Memory B cell (primary cell): ENCODE measurements at regions not wholly inside any gene's neighbourhood (a gene's known extent, or its start where the extent isn't known, plus 50 kb on each side); places are given as distances from the start of the nearest gene placed in this dataset.

Experiments used
- ATAC-seq: fragments of 150-1000 bp; cut with Tn5 transposase; 2 replicates; pipeline ENCODE4 v1.10.0; 2021; ENCODE audit warnings: low read depth, mild to moderate bottlenecking, moderate library complexity
- DNase-seq, 2 donors: peaks; one replicate each; pipeline ENCODE4 v3.0.0; 2022; ENCODE audit warnings: low spot score in 2 of 2
- H3K27ac Mint-ChIP-seq: one replicate; pipeline ENCODE4 v1.8.0; 2022; ENCODE audit warnings: mild to moderate bottlenecking, moderate library complexity, mixed read lengths
- H3K27me3 Mint-ChIP-seq: one replicate; pipeline ENCODE4 v1.8.0; 2022; ENCODE audit warnings: mixed read lengths
- H3K36me3 Mint-ChIP-seq: one replicate; pipeline ENCODE4 v1.8.0; 2022; ENCODE audit warnings: mild to moderate bottlenecking, mixed read lengths
- H3K4me1 Mint-ChIP-seq: one replicate; pipeline ENCODE4 v1.8.0; 2022; ENCODE audit warnings: mixed read lengths
- H3K4me3 Mint-ChIP-seq: one replicate; pipeline ENCODE4 v1.8.0; 2022; ENCODE audit warnings: mild to moderate bottlenecking, moderate library complexity, mixed read lengths
- H3K9me3 Mint-ChIP-seq: one replicate; pipeline ENCODE4 v1.8.0; 2022; ENCODE audit warnings: mixed read lengths

- ATAC-seq, result no peak
- H3K9me3 Mint-ChIP-seq, result no peaks in the 10 kb centered on the region
- no peaks in the 10 kb centered on the region for H3K4me1 Mint-ChIP-seq
- H3K4me3 Mint-ChIP-seq, result no peak overlapping the region
- peaks cover 12% of the 10 kb centered on the region for H3K27me3 Mint-ChIP-seq
- no peak for DNase-seq
- no peak overlapping the region for H3K27ac Mint-ChIP-seq
- H3K36me3 Mint-ChIP-seq, result no peaks in the 10 kb centered on the region
These were observed 82.4 kb downstream of the TTC32 start for GRCh38 chr2:19819097-19820065.

GRCh38 chr2:19818543-19818942 is 83.2 kb downstream of the TTC32 start:
- H3K27me3 Mint-ChIP-seq, result peaks cover 10% of the 10 kb centered on the region
- no peaks in the 10 kb centered on the region for H3K36me3 Mint-ChIP-seq
- H3K9me3 Mint-ChIP-seq, result no peaks in the 10 kb centered on the region
- H3K4me3 Mint-ChIP-seq, result no peak overlapping the region
- ATAC-seq, result no peak
- no peak overlapping the region for H3K27ac Mint-ChIP-seq
- no peak for DNase-seq
- H3K4me1 Mint-ChIP-seq, result no peaks in the 10 kb centered on the region

DNA sequence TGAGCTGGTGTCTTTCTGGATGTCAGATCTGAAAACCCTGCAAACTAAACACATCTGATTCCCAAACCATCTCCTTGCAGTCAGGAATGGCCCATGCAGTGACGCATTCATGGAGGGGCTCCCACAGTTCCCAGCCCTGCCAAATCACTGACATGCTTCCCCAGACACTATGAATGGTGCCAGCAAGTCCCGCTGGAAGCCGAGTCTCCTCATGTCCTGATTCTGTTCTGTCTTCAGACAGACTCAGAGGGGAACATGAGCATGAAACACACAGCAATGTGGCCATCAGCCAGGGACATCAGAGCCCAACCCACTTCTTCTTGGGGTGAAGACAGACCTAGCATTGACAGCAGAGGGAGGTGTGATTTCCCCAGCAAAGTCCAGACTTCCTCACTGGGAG is 83.7 kb downstream of the TTC32 start:
- no peaks in the 10 kb centered on the region for H3K9me3 Mint-ChIP-seq
- H3K27me3 Mint-ChIP-seq, result peaks cover 10% of the 10 kb centered on the region
- DNase-seq, result no peak
- no peaks in the 10 kb centered on the region for H3K36me3 Mint-ChIP-seq
- no peak overlapping the region for H3K4me3 Mint-ChIP-seq
- no peak overlapping the region for H3K27ac Mint-ChIP-seq
- no peaks in the 10 kb centered on the region for H3K4me1 Mint-ChIP-seq
- no peak for ATAC-seq

DNA sequence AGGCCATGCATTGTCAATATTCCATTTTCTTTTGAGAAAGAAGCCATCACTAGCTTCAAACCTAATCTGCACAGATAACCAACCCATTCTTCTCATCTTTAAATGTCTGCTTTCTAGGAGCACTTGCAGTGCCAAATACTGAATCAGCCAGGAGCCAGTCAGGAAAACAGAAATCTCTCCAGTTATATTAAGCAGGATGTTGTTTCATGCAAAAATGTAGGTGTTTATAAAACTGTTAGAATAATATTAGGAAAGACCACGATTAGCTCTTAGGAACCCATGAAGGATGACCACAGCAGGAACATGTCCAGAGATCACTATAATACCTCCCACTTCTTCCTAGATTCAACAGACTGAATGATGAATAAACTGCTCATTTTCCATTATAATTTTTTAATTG is 86.0 kb downstream of the TTC32 start:
- no peaks in the 10 kb centered on the region for H3K36me3 Mint-ChIP-seq
- peaks cover 12% of the 10 kb centered on the region for H3K27me3 Mint-ChIP-seq
- no peaks in the 10 kb centered on the region for H3K4me1 Mint-ChIP-seq
- ATAC-seq (no peak), DNase-seq (no peak)
- H3K9me3 Mint-ChIP-seq, result peaks cover 3% of the 10 kb centered on the region
- H3K27ac Mint-ChIP-seq, result no peak overlapping the region
- H3K4me3 Mint-ChIP-seq, result no peak overlapping the region

GRCh38 chr2:19812166-19812565 is 89.6 kb downstream of the TTC32 start:
- peaks cover 3% of the 10 kb centered on the region for H3K9me3 Mint-ChIP-seq
- no peaks in the 10 kb centered on the region for H3K4me1 Mint-ChIP-seq
- no peak for DNase-seq
- H3K27me3 Mint-ChIP-seq, result peaks cover 14% of the 10 kb centered on the region
- H3K4me3 Mint-ChIP-seq, result no peak overlapping the region
- no peak for ATAC-seq
- no peak overlapping the region for H3K27ac Mint-ChIP-seq
- H3K36me3 Mint-ChIP-seq, result no peaks in the 10 kb centered on the region

DNA sequence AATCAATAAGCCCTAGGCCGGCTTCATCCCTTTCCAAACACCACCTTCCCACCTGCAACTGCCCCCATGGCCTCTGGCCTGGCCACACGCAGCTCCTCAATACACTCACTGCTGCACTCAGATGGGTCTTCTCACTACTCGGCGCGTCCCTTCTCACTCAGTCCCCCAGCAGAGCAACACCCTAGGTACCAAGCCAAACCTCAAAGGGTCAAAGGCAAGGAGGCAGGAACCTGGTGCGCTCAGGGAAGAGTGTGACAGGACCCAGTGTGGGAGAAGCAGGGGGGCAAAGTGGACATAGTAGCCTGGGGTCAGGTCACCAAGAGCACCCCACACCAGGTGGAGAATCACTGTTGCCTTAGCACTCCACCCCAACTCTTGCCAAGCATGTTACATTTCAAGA is 90.6 kb downstream of the TTC32 start:
- Mint-ChIP-seq H3K27me3 (peaks cover 14% of the 10 kb centered on the region), H3K27ac (no peak overlapping the region), H3K9me3 (peaks cover 3% of the 10 kb centered on the region), H3K36me3 (no peaks in the 10 kb centered on the region), H3K4me3 (no peak overlapping the region), H3K4me1 (no peaks in the 10 kb centered on the region)
- ATAC-seq (no peak), DNase-seq (no peak)

DNA sequence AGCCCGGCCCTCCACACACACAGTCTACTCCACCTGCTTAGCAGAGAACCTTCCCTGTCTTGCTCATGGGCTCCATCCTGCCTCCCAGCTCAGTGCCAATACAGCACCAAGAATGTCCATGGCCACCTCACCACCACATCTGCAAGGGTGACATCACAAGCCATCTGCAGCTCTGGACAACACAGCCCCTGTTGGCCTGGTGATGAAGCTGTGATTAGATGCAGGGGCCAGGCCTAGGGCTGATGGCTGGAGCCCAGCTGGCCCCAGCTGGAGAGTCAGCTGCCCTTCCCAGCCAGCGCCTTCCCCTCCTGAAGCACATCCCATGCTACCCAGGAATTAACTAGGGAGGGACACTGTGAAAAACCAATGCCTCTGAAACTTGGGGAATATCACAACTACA is 91.1 kb downstream of the TTC32 start:
- Mint-ChIP-seq H3K4me3 (no peak overlapping the region), H3K4me1 (no peaks in the 10 kb centered on the region), H3K27me3 (peaks cover 14% of the 10 kb centered on the region), H3K9me3 (peaks cover 3% of the 10 kb centered on the region), H3K27ac (no peak overlapping the region), H3K36me3 (no peaks in the 10 kb centered on the region)
- ATAC-seq (no peak), DNase-seq (no peak)

DNA sequence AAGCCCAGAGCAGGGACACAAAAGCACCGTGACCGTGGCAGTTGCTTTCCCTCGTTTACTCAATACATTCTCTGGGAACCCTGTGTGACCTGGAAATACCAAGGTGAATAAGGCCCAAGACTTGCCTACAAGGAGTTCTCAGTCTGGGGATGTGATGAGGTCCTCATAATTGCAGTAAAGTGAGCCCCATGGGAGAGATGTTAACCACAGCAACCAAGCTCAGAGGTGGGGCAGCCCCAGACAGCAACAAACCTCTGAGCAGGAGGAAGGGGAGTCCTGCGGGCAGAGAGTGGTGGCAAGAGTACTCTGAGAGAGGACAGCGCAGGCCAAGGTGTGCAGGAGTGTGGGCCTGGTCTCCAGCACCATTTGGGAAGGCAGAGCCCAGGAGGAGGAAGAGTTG is 91.6 kb downstream of the TTC32 start:
- Mint-ChIP-seq H3K36me3 (no peaks in the 10 kb centered on the region), H3K4me1 (no peaks in the 10 kb centered on the region), H3K4me3 (no peak overlapping the region), H3K27me3 (peaks cover 18% of the 10 kb centered on the region), H3K27ac (no peak overlapping the region), H3K9me3 (peaks cover 3% of the 10 kb centered on the region)
- no peak for ATAC-seq
- no peak for DNase-seq

DNA sequence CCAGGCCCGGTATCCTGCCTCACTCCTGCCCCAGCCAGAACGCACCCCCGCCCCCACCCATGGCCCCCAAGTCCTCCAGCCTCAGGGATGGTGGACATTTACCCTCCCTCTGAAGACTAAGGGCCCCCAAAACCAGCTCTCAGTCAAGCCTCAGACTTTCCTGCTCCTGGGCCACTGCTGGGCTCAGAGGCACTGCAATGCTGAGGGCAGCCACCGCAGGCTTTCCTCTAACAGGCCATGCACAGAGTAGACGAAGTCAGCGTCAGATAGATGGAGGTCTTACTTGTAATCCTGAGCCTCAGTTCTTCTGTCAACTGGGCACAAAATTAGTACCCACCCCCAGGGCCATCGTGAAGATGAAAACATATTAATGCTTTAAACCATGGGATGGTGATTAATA is 92.6 kb downstream of the TTC32 start:
- H3K4me3 Mint-ChIP-seq, result no peak overlapping the region
- ATAC-seq (no peak), DNase-seq (no peak)
- no peaks in the 10 kb centered on the region for H3K36me3 Mint-ChIP-seq
- H3K4me1 Mint-ChIP-seq, result no peaks in the 10 kb centered on the region
- peaks cover 3% of the 10 kb centered on the region for H3K9me3 Mint-ChIP-seq
- no peak overlapping the region for H3K27ac Mint-ChIP-seq
- peaks cover 15% of the 10 kb centered on the region for H3K27me3 Mint-ChIP-seq

DNA sequence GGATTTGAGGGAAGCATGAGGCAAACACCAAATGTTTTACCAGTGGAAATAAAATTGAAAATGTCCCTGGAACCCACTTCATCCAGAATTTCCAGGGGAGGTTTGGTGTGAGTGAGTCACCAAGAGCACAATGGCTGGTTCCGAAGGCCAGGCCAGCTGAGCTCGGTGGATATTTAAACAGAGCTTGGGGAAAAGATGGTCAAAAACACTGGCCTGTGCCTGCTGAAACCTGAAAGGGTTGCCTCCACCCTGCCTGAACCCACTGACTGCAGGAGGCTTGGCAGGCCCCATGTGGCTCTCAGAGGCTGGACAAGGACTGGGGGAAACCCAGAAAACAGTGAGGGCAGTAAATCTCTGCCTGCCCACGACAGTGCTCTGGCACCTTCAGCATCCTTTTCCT is 93.9 kb downstream of the TTC32 start:
- H3K27me3 Mint-ChIP-seq, result peaks cover 14% of the 10 kb centered on the region
- H3K4me3 Mint-ChIP-seq, result no peak overlapping the region
- peaks cover 3% of the 10 kb centered on the region for H3K9me3 Mint-ChIP-seq
- no peak overlapping the region for H3K27ac Mint-ChIP-seq
- no peak for ATAC-seq
- no peak for DNase-seq
- no peaks in the 10 kb centered on the region for H3K36me3 Mint-ChIP-seq
- no peaks in the 10 kb centered on the region for H3K4me1 Mint-ChIP-seq

DNA sequence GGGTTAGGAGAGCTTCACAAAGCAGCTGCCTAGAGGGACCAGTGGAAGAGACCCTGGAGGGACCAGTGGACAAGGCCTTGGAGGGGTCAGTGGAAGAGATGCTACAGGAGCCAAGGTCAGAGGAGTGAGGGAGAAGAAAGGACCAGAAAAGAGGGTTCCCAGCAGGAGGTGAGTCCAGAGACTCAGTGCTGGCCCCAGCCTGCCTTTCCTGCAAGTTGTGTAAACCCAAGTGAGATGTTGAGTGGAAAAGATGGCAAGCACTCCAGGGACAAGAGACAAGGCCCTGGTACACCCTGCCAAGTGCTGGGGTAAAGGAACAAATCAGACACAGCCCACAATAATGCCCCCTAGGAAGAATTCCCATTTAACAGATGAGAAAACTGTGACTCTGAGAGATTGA is 94.4 kb downstream of the TTC32 start:
- no peaks in the 10 kb centered on the region for H3K36me3 Mint-ChIP-seq
- H3K4me1 Mint-ChIP-seq, result no peaks in the 10 kb centered on the region
- no peak overlapping the region for H3K27ac Mint-ChIP-seq
- ATAC-seq, result no peak
- peaks cover 9% of the 10 kb centered on the region for H3K27me3 Mint-ChIP-seq
- DNase-seq, result no peak
- no peak overlapping the region for H3K4me3 Mint-ChIP-seq
- H3K9me3 Mint-ChIP-seq, result no peaks in the 10 kb centered on the region

GRCh38 chr2:19806591-19806990 is 95.2 kb downstream of the TTC32 start:
- Mint-ChIP-seq H3K4me3 (no peak overlapping the region), H3K27me3 (peaks cover 9% of the 10 kb centered on the region), H3K27ac (no peak overlapping the region), H3K9me3 (no peaks in the 10 kb centered on the region), H3K4me1 (no peaks in the 10 kb centered on the region), H3K36me3 (no peaks in the 10 kb centered on the region)
- no peak for DNase-seq
- ATAC-seq, result no peak

DNA sequence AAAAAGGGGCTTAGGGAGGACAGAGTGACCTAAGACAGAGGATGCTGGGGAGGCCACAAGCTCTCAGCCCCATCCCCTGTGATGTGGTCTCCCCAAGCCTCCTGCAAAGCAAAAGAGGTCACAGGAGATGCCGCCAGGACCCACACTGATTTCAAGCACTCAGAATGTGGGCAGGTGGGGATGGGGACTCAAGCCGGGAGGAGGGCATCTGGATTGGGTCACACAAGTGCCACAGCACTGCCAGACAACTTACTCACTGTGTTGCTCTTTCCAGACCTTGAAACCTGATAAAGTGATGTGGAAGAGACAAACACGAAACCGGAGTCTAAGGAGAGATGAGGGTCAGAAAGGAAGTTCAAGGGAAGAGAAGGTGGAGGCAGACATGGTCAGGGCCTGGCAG is 95.7 kb downstream of the TTC32 start:
- no peaks in the 10 kb centered on the region for H3K36me3 Mint-ChIP-seq
- DNase-seq (no peak), ATAC-seq (no peak)
- H3K4me1 Mint-ChIP-seq, result no peaks in the 10 kb centered on the region
- H3K9me3 Mint-ChIP-seq, result no peaks in the 10 kb centered on the region
- no peak overlapping the region for H3K27ac Mint-ChIP-seq
- H3K4me3 Mint-ChIP-seq, result no peak overlapping the region
- H3K27me3 Mint-ChIP-seq, result peaks cover 9% of the 10 kb centered on the region

- H3K9me3 Mint-ChIP-seq, result no peaks in the 10 kb centered on the region
- ATAC-seq (no peak), DNase-seq (no peak)
- peaks cover 9% of the 10 kb centered on the region for H3K27me3 Mint-ChIP-seq
- H3K27ac Mint-ChIP-seq, result no peak overlapping the region
- no peaks in the 10 kb centered on the region for H3K4me1 Mint-ChIP-seq
- H3K36me3 Mint-ChIP-seq, result no peaks in the 10 kb centered on the region
- no peak overlapping the region for H3K4me3 Mint-ChIP-seq
These were observed 96.5 kb downstream of the TTC32 start for GRCh38 chr2:19805266-19805665.

GRCh38 chr2:19804639-19805260 is 97.0 kb downstream of the TTC32 start:
- no peak for DNase-seq
- no peaks in the 10 kb centered on the region for H3K4me1 Mint-ChIP-seq
- ATAC-seq, result no peak
- H3K4me3 Mint-ChIP-seq, result no peak overlapping the region
- no peaks in the 10 kb centered on the region for H3K9me3 Mint-ChIP-seq
- H3K36me3 Mint-ChIP-seq, result no peaks in the 10 kb centered on the region
- H3K27ac Mint-ChIP-seq, result no peak overlapping the region
- H3K27me3 Mint-ChIP-seq, result peaks cover 9% of the 10 kb centered on the region
